Fibroblast of villous mesenchyme (primary cell): ENCODE measurements at regions not wholly inside any gene's neighbourhood (a gene's known extent, or its start where the extent isn't known, plus 50 kb on each side); places are given as distances from the start of the nearest gene placed in this dataset.
A peak's percentile ranks its signal among the peaks of the same experiment; 100 is the strongest.

ENCODE experiments used
- DNase-seq: peaks from one replicate; pipeline ENCODE4 v3.0.0-alpha.2; 2010; ENCODE audit warnings: low read depth
- H3K4me3 ChIP-seq: 2 replicates; pipeline ENCODE4 v1.5.1; 2011; ENCODE audit warnings: low read depth, mild to moderate bottlenecking, low read length
- TF ChIP-seq, protein P1 (sequence below): IDR thresholded peaks from 2 replicates; pipeline ENCODE4 v1.5.1; 2012; ENCODE audit warnings: low read depth, mild to moderate bottlenecking, low read length; ENCODE audit not compliant: insufficient read depth

DNA sequence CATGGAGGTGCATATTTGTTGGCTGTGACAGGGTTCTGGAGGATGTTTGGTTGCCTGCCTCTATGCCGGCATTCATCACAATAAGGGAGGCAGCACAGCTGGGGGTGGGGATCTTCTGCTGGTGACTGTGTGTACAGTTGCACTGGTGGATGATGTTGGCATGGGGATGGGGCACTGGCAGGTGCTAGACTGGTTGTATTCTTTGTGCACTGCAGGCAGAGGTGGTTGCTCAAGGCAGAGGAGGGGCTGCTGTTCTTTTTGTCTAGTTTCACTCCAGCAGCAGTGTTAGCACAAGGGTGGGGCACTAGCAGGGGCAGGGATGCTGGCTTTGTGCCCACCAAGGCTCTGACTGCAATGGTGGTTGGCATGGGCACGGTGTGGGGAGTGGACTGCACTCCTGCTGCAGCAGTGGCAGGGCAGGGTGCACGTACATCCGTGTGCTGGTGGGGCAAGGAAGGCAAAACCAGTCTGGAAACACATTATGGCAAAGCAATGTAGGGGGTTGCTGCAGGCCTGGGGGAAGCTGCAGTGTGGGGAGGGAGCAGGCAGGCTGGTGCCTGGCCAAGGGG, 69.3 kb downstream of the ISOC1 start:
- no peak for DNase-seq
- H3K4me3 ChIP-seq, result no peak overlapping the region
- TF ChIP-seq, protein P1, sequence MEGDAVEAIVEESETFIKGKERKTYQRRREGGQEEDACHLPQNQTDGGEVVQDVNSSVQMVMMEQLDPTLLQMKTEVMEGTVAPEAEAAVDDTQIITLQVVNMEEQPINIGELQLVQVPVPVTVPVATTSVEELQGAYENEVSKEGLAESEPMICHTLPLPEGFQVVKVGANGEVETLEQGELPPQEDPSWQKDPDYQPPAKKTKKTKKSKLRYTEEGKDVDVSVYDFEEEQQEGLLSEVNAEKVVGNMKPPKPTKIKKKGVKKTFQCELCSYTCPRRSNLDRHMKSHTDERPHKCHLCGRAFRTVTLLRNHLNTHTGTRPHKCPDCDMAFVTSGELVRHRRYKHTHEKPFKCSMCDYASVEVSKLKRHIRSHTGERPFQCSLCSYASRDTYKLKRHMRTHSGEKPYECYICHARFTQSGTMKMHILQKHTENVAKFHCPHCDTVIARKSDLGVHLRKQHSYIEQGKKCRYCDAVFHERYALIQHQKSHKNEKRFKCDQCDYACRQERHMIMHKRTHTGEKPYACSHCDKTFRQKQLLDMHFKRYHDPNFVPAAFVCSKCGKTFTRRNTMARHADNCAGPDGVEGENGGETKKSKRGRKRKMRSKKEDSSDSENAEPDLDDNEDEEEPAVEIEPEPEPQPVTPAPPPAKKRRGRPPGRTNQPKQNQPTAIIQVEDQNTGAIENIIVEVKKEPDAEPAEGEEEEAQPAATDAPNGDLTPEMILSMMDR, result no peak

DNA sequence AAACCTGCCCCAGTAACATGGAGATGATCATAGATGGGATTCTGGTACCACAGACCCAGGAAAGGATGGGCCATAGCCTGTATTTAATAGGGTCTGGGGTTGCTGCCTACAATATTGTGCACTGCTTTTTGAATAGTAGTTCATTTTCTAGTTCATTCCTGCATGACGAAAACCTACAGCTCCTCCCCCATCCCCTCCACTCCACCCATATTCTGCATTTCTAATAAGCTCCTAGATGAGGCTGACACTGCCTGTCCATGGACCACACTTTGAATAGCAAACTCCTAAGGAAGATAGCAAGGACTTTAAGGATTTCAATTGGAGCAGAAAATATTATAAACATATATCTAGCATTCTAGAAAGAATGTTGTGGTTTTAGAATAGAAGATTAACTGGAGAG, 75.5 kb downstream of the ISOC1 start:
- H3K4me3 ChIP-seq, result no peak overlapping the region
- TF ChIP-seq, protein P1, result no peak
- DNase-seq, result no peak

DNA sequence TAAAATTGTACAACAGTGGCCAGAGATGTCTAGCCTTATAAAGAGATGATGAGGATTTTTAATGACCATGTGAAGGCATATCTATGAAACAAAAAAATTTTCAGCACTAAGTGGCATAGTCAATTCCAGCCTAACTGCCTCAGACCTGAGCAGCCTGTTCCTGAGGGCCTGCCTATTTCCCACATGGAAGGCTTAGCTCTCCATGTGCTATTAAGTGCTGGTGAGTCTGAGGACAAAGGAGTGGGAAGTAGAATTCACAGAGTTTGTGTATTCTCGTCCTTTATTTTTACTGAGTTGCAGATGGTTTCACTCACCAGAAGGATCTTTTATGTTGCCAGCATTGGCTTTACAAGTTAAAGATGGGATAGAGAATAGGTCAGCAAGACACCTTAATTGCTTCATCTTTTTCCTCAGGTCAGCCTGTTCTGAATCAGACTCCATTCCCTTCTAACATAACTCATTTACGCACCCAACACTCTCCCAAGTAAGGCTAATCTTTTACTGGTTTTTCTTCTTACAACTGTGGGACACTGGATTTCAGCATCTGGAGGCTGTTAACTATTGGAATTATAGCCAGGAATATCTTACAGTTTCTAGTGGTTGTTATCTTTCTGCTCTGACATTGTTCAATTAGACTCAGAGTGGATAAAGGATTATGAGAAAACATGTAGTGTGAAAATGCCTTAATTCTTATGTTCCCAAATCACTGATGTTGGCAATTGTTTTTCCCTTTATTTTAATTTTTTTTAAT, 76.8 kb downstream of the ISOC1 start:
- no peak for DNase-seq
- H3K4me3 ChIP-seq, result no peak overlapping the region
- TF ChIP-seq, protein P1, result no peak

DNA sequence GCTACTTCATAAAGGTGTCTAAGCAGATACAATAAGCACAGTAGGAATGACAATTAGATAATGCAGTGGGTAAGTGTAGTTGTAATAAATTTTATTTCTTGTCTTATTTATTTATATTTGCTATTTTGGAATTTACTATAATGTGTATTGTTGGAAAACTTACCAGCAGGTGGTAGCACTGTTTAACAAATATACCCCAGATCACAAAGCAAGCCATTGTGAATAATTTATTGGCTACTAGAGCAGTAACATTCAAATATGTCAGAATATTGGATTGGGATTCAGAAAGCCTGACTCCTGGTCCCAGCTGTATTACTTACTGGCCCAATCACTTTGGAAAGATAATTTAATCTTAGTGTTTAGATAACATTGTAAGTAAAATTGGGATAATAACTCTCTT, 78.0 kb downstream of the ISOC1 start:
- TF ChIP-seq, protein P1, result peak; percentile 28
- no peak overlapping the region for H3K4me3 ChIP-seq
- peak; percentile 28 for DNase-seq

DNA sequence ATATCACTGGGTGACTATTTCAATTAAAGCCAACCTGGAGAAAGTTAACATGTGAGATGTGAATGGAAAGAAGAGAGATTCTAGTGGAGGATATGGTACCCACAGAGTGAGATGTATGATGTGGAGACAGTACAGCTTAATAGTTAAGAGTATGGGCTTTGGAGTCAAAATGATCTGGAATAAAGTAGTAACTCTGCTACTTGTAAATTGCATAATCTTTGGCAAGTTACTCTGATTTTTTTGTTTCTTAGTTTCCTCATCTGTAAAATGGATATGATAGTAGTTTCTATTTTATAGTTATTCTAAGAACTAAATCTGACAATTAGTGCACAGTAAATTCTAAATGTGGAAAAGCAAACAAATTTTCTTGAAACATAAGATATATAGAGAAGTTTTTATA, 79.2 kb downstream of the ISOC1 start:
- no peak overlapping the region for H3K4me3 ChIP-seq
- DNase-seq, result no peak
- TF ChIP-seq, protein P1, result no peak

DNA sequence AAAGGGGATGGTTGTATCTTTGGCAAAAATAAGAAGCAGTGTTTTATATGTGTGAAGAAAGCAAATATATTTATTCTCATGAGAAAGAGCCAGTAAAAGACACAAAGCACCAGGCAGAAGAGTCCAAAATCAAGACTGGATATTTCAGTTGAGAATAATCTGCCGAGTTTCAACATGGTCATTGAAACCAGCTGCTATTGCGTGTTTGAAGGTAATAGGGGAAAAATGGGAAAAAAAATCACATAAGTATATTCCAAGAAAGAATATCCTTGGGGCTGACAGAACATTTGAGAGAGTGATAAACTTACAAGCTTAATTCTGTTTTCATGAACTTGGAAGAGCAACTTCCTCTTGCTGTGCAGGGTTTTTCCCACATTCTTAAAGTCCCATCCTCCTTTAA, 79.9 kb downstream of the ISOC1 start:
- TF ChIP-seq, protein P1, result no peak
- no peak overlapping the region for H3K4me3 ChIP-seq
- no peak for DNase-seq

DNA sequence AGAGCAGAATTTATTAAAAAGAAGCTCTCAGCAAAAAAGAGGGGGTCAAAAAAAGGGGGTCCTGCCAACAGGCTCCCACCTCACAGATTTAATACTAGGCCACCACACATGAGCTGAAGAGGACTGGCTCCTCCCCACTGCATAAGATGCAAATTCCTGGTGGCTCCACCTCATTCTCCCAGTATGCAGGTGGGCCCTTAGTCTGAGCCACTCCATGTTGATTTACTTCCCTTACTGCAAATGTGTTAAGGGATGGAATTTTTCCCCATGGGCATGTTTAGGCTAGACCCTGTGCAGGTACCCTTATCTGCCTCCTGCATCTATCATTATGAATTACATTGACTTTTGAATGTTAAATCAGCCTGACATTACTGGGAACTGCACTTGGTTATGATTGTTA, 82.9 kb downstream of the ISOC1 start:
- TF ChIP-seq, protein P1, result no peak
- no peak for DNase-seq
- no peak overlapping the region for H3K4me3 ChIP-seq
